WTC11 (cell line): ENCODE measurements at regions not wholly inside any gene's neighbourhood (a gene's known extent, or its start where the extent isn't known, plus 50 kb on each side); places are given as distances from the start of the nearest gene placed in this dataset.
"Not testable (repeated sequence)": the region's sequence is repeated elsewhere in the genome, so short reads cannot be mapped to it uniquely, and the experiment has no call there.

Source experiments
- ATAC-seq: fragments of 200-7000 bp; cut with Tn5 transposase; 2 replicates; pipeline ENCODE4 v1.10.0; 2021; ENCODE audit warnings: mild to moderate bottlenecking, moderate library complexity
- CTCF ChIA-PET: fragments of 300-600 bp; sonication (Branson Sonifier 250); formaldehyde crosslinking; loops from one replicate; lab custom pipeline; 2021; ENCODE audit warnings: antibody characterized with exemption; lab: Charles Lee
- POLR2A ChIA-PET: fragments of 350-600 bp; sonication (Branson Sonifier 250); formaldehyde crosslinking; loops from one replicate; lab custom pipeline; 2021; ENCODE audit warnings: antibody characterized with exemption; lab: Charles Lee
- DNase-seq: peaks from one replicate; pipeline ENCODE4 v3.0.0; 2021; ENCODE audit warnings: low spot score
- H3K27ac Mint-ChIP-seq: 2 replicates; pipeline ENCODE4 v1.8.0; 2021; ENCODE audit warnings: mixed read lengths
- H3K27me3 Mint-ChIP-seq: 2 replicates; pipeline ENCODE4 v1.8.0; 2021; ENCODE audit warnings: low read depth, mild to moderate bottlenecking, moderate library complexity, mixed read lengths
- H3K36me3 Mint-ChIP-seq: 2 replicates; pipeline ENCODE4 v1.8.0; 2021; ENCODE audit warnings: mixed read lengths
- H3K4me1 Mint-ChIP-seq: 2 replicates; pipeline ENCODE4 v1.8.0; 2022; ENCODE audit warnings: mixed read lengths
- H3K4me3 Mint-ChIP-seq: 2 replicates; pipeline ENCODE4 v1.8.0; 2021; ENCODE audit warnings: mild to moderate bottlenecking, moderate library complexity, mixed read lengths
- H3K9me3 Mint-ChIP-seq: 2 replicates; pipeline ENCODE4 v1.8.0; 2021; ENCODE audit warnings: mixed read lengths
- ATF1 ChIP-seq: sonication (generic); formaldehyde crosslinking; IDR thresholded peaks from 2 replicates; pipeline ENCODE4 v1.8.1; 2023; ENCODE audit warnings: mild to moderate bottlenecking, moderate library complexity, missing genetic modification reagents
- ATF6 ChIP-seq: sonication (generic); formaldehyde crosslinking; IDR thresholded peaks from 2 replicates; pipeline ENCODE4 v1.8.1; 2023; ENCODE audit warnings: mild to moderate bottlenecking, missing genetic modification reagents
- CREM ChIP-seq: sonication (generic); formaldehyde crosslinking; IDR thresholded peaks from 2 replicates; pipeline ENCODE4 v1.8.1; 2022; ENCODE audit warnings: mild to moderate bottlenecking, missing genetic modification reagents, moderate library complexity
- CTCF ChIP-seq: fragments of 200-600 bp; IDR thresholded peaks from 2 replicates; pipeline ENCODE4 v1.8.0; 2022; ENCODE audit warnings: antibody characterized with exemption
- ESRRA ChIP-seq: sonication (generic); formaldehyde crosslinking; IDR thresholded peaks from 2 replicates; pipeline ENCODE4 v1.8.1; 2022; ENCODE audit warnings: mild to moderate bottlenecking, missing genetic modification reagents, borderline replicate concordance
- ETV6 ChIP-seq: sonication (generic); formaldehyde crosslinking; IDR thresholded peaks from 2 replicates; pipeline ENCODE4 v1.8.1; 2022; ENCODE audit warnings: mild to moderate bottlenecking, missing genetic modification reagents
- FOXP4 ChIP-seq: sonication (generic); formaldehyde crosslinking; IDR thresholded peaks from 2 replicates; pipeline ENCODE4 v1.8.0; 2022; ENCODE audit warnings: mild to moderate bottlenecking, missing genetic modification reagents
- HMGXB4 ChIP-seq: sonication (generic); formaldehyde crosslinking; IDR thresholded peaks from 2 replicates; pipeline ENCODE4 v1.8.1; 2023; ENCODE audit warnings: mild to moderate bottlenecking, moderate library complexity, missing genetic modification reagents
- MAX ChIP-seq: sonication (generic); formaldehyde crosslinking; IDR thresholded peaks from 2 replicates; pipeline ENCODE4 v1.8.0; 2022; ENCODE audit warnings: mild to moderate bottlenecking, missing genetic modification reagents
- RELA ChIP-seq: sonication (generic); formaldehyde crosslinking; IDR thresholded peaks from 2 replicates; pipeline ENCODE4 v1.8.1; 2022; ENCODE audit warnings: missing genetic modification reagents, mild to moderate bottlenecking, borderline replicate concordance
- ZBTB21 ChIP-seq: sonication (generic); formaldehyde crosslinking; IDR thresholded peaks from 2 replicates; pipeline ENCODE4 v1.8.1; 2023; ENCODE audit warnings: mild to moderate bottlenecking, missing genetic modification reagents, borderline replicate concordance
- ZNF138 ChIP-seq: sonication (generic); formaldehyde crosslinking; conservative IDR thresholded peaks from 2 replicates; pipeline ENCODE4 v1.8.1; 2022; ENCODE audit warnings: mild to moderate bottlenecking, moderate library complexity, missing genetic modification reagents

GRCh38 chr5:18285257-18285656 lies 651.0 kb downstream of the TAF11L14 start:
- ATAC-seq = no peak
- CTCF ChIA-PET = no interaction called here

GRCh38 chr5:18292146-18292545 lies 657.9 kb downstream of the TAF11L14 start:
- peaks cover 13% of the 10 kb centered on the region for H3K9me3 Mint-ChIP-seq
- H3K27ac Mint-ChIP-seq = no peak overlapping the region
- CTCF ChIA-PET = no interaction called here
- H3K4me3 Mint-ChIP-seq = no peak overlapping the region
- TF ChIP-seq RELA (CRISPR knock-in tag) = no peak
- DNase-seq (no peak), ATAC-seq (no peak)
- no peaks in the 10 kb centered on the region; the same call in 1 of the 2 replicates for H3K36me3 Mint-ChIP-seq
- POLR2A ChIA-PET = no interaction called here
- H3K4me1 Mint-ChIP-seq = no peaks in the 10 kb centered on the region
- no peaks in the 10 kb centered on the region; the same call in 1 of the 2 replicates for H3K27me3 Mint-ChIP-seq

More at GRCh38 chr5:18285257-18285656, 651.0 kb downstream of the TAF11L14 start:
- H3K9me3 Mint-ChIP-seq = peaks cover 18% of the 10 kb centered on the region
- no peak overlapping the region for H3K27ac Mint-ChIP-seq
- H3K27me3 Mint-ChIP-seq = no peaks in the 10 kb centered on the region
- POLR2A ChIA-PET = no interaction called here
- H3K4me3 Mint-ChIP-seq = no peak overlapping the region
- TF ChIP-seq ATF6 (CRISPR knock-in tag) (no peak), ATF1 (CRISPR knock-in tag) (no peak)
- 0 out of 2 replicates have a peak, but pooled peaks cover 4% of the 10 kb centered on the region for H3K36me3 Mint-ChIP-seq
- H3K4me1 Mint-ChIP-seq = no peaks in the 10 kb centered on the region
- DNase-seq = no peak

GRCh38 chr5:18295696-18296095 lies 661.4 kb downstream of the TAF11L14 start:
- H3K4me3 Mint-ChIP-seq, POLR2A ChIA-PET, ATAC-seq, CTCF ChIA-PET, H3K27ac Mint-ChIP-seq, H3K36me3 Mint-ChIP-seq, H3K27me3 Mint-ChIP-seq, DNase-seq: not testable (repeated sequence)
- Mint-ChIP-seq H3K9me3 (peaks cover 20% of the 10 kb centered on the region), H3K4me1 (peaks cover 23% of the 10 kb centered on the region)

GRCh38 chr5:18299166-18299565 lies 664.9 kb downstream of the TAF11L14 start:
- H3K9me3 Mint-ChIP-seq = peaks cover 20% of the 10 kb centered on the region
- no peak overlapping the region for H3K4me3 Mint-ChIP-seq
- no peak overlapping the region for H3K27ac Mint-ChIP-seq
- ATAC-seq = peak; percentile 83
- DNase-seq = no peak
- CTCF ChIA-PET = no interaction called here
- H3K4me1 Mint-ChIP-seq = peaks cover 40% of the 10 kb centered on the region
- H3K27me3 Mint-ChIP-seq = no peaks in the 10 kb centered on the region; the same call in 1 of the 2 replicates
- H3K36me3 Mint-ChIP-seq = no peaks in the 10 kb centered on the region; the same call in 1 of the 2 replicates
- TF ChIP-seq CREM (CRISPR knock-in tag) (no peak), ZNF138 (CRISPR knock-in tag) (no peak), ETV6 (CRISPR knock-in tag) (no peak), FOXP4 (CRISPR knock-in tag) (no peak), HMGXB4 (no peak), ZBTB21 (CRISPR knock-in tag) (no peak)
- POLR2A ChIA-PET = no interaction called here

GRCh38 chr5:18305288-18305924 lies 671.1 kb downstream of the TAF11L14 start:
- ATAC-seq (peak; percentile 75), DNase-seq (peak; percentile 34)
- peaks cover 4% of the 10 kb centered on the region for H3K9me3 Mint-ChIP-seq
- peaks cover 31% of the 10 kb centered on the region for H3K4me1 Mint-ChIP-seq
- CTCF ChIA-PET = interaction anchor here (0.5 to 1.3 kb wide), 4 partner anchors 354 to 1251 kb away, joined by 3 to 4 read pairs (median 4); no protein-coding TSS in a partner anchor
- H3K36me3 Mint-ChIP-seq = peaks cover 14% of the 10 kb centered on the region
- no peak overlapping the region for H3K4me3 Mint-ChIP-seq
- no peak overlapping the region for H3K27ac Mint-ChIP-seq
- peaks cover 2% of the 10 kb centered on the region; the same call in 1 of the 2 replicates for H3K27me3 Mint-ChIP-seq
- POLR2A ChIA-PET = no interaction called here
- TF ChIP-seq ESRRA (no peak), MAX (CRISPR knock-in tag) (no peak), CTCF (peak; percentile 63)
- TF ChIP-seq, all 79 proteins: peak for 1
